GM12878 (cell line): ENCODE measurements at regions not wholly inside any gene's neighbourhood (a gene's known extent, or its start where the extent isn't known, plus 50 kb on each side); places are given as distances from the start of the nearest gene placed in this dataset.

Experiments
- ATAC-seq: fragments of 200-7000 bp; cut with Tn5 transposase; 3 replicates; pipeline ENCODE4 v1.9.1; 2020; ENCODE audit warnings: mild to moderate bottlenecking, moderate library complexity
- BruUV-seq: library from RNA; stranded (reverse); fragments of 400-500 nt; replicated peaks from 2 replicates; lab custom pipeline; 2021; lab: Mats Ljungman, UMichigan
- CTCF ChIA-PET: fragments of 300-600 bp; sonication (Branson Sonifier 250); formaldehyde crosslinking; extraction: SDS; loops from one replicate; lab custom pipeline; 2021; ENCODE audit warnings: inconsistent platforms; lab: Yijun Ruan, JAX
- POLR2A ChIA-PET: fragments of 350-600 bp; formaldehyde crosslinking; extraction: SDS; loops from one replicate; lab custom pipeline; 2021; ENCODE audit warnings: inconsistent platforms; lab: Charles Lee
- RAD21 ChIA-PET: fragments of 300-600 bp; sonication (Branson Sonifier 250); formaldehyde crosslinking; loops from one replicate; lab custom pipeline; 2023; ENCODE audit warnings: antibody characterized with exemption; ENCODE audit not compliant: unreplicated experiment; lab: Charles Lee
- SMC1A ChIA-PET: fragments of 300-600 bp; sonication (Branson Sonifier 250); formaldehyde crosslinking; loops from one replicate; lab custom pipeline; 2023; ENCODE audit not compliant: unreplicated experiment, uncharacterized antibody; lab: Charles Lee
- DNase-seq: peaks from one replicate; pipeline ENCODE4 v3.0.0-alpha.2; 2011; ENCODE audit warnings: low read depth, low spot score
- FAIRE-seq: peaks from 3 replicates; lab custom pipeline; 2011; peaks lifted over from hg19 to GRCh38; lab: Jason Lieb, UNC
- H2AFZ ChIP-seq: 2 replicates; pipeline ENCODE4 v1.6.0; 2011; ENCODE audit warnings: low read depth, low read length, control low read depth; ENCODE audit not compliant: control insufficient read depth
- H3K27ac ChIP-seq: 2 replicates; pipeline ENCODE4 v1.5.1; 2011; ENCODE audit warnings: control low read depth; ENCODE audit not compliant: control insufficient read depth, insufficient read depth
- H3K27me3 ChIP-seq, 2 experiments: replicated peaks in 1 of 2; 2 replicates each; pipeline versions ENCODE4 v1.6.0 to v1.6.1; 2011; ENCODE audit warnings: low read length in 1 of 2; ENCODE audit not compliant: control insufficient read depth in 2 of 2, insufficient read depth in 2 of 2
- H3K36me3 ChIP-seq, 2 experiments: 2 replicates each; pipeline ENCODE4 v1.5.1; 2011; ENCODE audit warnings: low read length in 1 of 2; ENCODE audit not compliant: control insufficient read depth in 2 of 2, insufficient read depth in 2 of 2
- H3K4me1 ChIP-seq: 2 replicates; pipeline ENCODE4 v1.6.1; 2011; ENCODE audit warnings: mild to moderate bottlenecking, low read length, moderate library complexity, mixed read lengths; ENCODE audit not compliant: control insufficient read depth, insufficient read depth
- H3K4me2 ChIP-seq: 2 replicates; pipeline ENCODE4 v1.6.0; 2011; ENCODE audit warnings: control low read depth; ENCODE audit not compliant: control insufficient read depth, insufficient read depth
- H3K4me3 ChIP-seq: fragments of 200-600 bp; sonication (generic); 2 replicates; pipeline ENCODE4 v1.5.1; 2016
- H3K79me2 ChIP-seq: 2 replicates; pipeline ENCODE4 v1.6.0; 2011; ENCODE audit warnings: low read length; ENCODE audit not compliant: control insufficient read depth, insufficient read depth
- H3K9ac ChIP-seq: 2 replicates; pipeline ENCODE4 v1.8.0; 2011; ENCODE audit warnings: low read length, control low read depth, mixed read lengths; ENCODE audit not compliant: control insufficient read depth, insufficient read depth
- H3K9me3 ChIP-seq: replicated peaks from 3 replicates; pipeline ENCODE4 v1.5.1; 2011; ENCODE audit warnings: mild to moderate bottlenecking, low read length; ENCODE audit not compliant: control insufficient read depth, insufficient read depth
- H4K20me1 ChIP-seq: 2 replicates; pipeline ENCODE4 v1.6.0; 2011; ENCODE audit not compliant: control insufficient read depth, insufficient read depth
- ASH2L ChIP-seq: fragments of 300-600, 200-600 bp; sonication (generic); IDR thresholded peaks from 2 replicates; pipeline ENCODE4 v1.6.1; 2017; ENCODE audit warnings: low read depth, mild to moderate bottlenecking, borderline replicate concordance
- DPF2 ChIP-seq: fragments of 450-650 bp; IDR thresholded peaks from 2 replicates; pipeline ENCODE4 v1.6.1; 2017; ENCODE audit warnings: mild to moderate bottlenecking
- FOXM1 ChIP-seq: IDR thresholded peaks from 2 replicates; pipeline ENCODE4 v1.6.1; 2012; ENCODE audit warnings: low read depth, mild to moderate bottlenecking, inconsistent platforms, low read length, moderate library complexity
- GABPA ChIP-seq: IDR thresholded peaks from 2 replicates; pipeline ENCODE4 v1.6.1; 2014; ENCODE audit warnings: antibody characterized with exemption, low read depth, mild to moderate bottlenecking, inconsistent platforms
- HCFC1 ChIP-seq: fragments of 150-350 bp; IDR thresholded peaks from 2 replicates; pipeline ENCODE4 v1.6.1; 2014; ENCODE audit warnings: low read length
- KDM1A ChIP-seq: fragments of 200-600 bp; sonication (generic); IDR thresholded peaks from 2 replicates; pipeline ENCODE4 v1.6.1; 2016; ENCODE audit warnings: borderline replicate concordance
- NFYA ChIP-seq: IDR thresholded peaks from 2 replicates; pipeline ENCODE4 v1.6.1; 2011; ENCODE audit warnings: low read depth, mild to moderate bottlenecking, low read length, improper control_type of control experiment, borderline replicate concordance
- ZNF207 ChIP-seq: fragments of 450-650 bp; IDR thresholded peaks from 2 replicates; pipeline ENCODE4 v1.6.1; 2014; ENCODE audit warnings: antibody characterized with exemption, mild to moderate bottlenecking, borderline replicate concordance
- WGBS: methylation state at CpG from one replicate; pipeline ENCODE4 v1.1.6; 2016; ENCODE audit warnings: low lambda C conversion rate; ENCODE audit not compliant: insufficient replicate concordance, insufficient coverage; ENCODE audit errors: missing lambda C conversion rate; 5-methylcytosine and 5-hydroxymethylcytosine counted together
- in situ Hi-C: fragments of 300-500 bp; cut with MboI; formaldehyde crosslinking; loops from 9 replicates; pipeline ENCODE4 v1.14.3; 2018; ENCODE audit warnings: mixed read lengths
- intact Hi-C: fragments of 100-400 bp; cut with micrococcal nuclease; formaldehyde crosslinking; loops from one replicate; pipeline ENCODE4 v1.14.2; 2022; ENCODE audit not compliant: unreplicated experiment
- TF ChIP-seq, protein P1 (sequence below): fragments of 450-650 bp; IDR thresholded peaks from 2 replicates; pipeline ENCODE4 v1.6.1; 2016; ENCODE audit warnings: mild to moderate bottlenecking
- TF ChIP-seq, protein P2 (sequence below): IDR thresholded peaks from 2 replicates; pipeline ENCODE4 v1.6.1; 2012; ENCODE audit warnings: low read depth, low read length, improper control_type of control experiment

DNA sequence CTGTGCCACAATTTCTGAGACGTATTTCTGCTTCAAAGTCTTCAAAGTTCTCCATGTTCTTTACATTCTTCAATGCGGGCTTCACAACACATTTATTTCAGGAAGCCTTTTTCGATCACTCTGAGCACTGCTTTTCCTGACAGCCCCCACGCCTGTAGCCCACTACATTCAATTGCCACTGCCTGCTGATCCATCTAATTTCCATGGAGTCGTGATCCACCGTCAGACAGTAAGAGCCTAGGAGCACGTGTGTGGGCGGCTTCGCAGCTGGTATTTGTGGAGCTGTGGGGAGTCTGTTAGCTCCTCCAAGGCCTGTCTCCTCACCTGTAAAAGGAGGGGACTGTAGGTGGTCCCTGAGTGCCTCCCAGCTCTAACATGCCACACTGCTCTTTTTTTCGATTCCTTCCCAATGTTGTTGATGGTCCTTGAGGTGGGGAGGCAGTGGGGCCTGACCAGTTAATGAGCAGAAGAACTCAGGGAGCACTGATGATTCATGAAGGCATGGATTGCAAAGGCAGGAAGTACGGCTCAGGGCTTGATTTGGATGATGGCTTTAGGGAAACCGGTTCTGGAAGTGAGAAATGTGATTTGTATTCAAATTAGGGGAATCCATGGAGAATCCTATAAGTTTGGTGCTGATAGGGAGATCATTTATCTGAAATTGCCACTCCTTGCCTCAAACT, 401.1 kb upstream of the PODXL start:
- SMC1A ChIA-PET, result no interaction called here

DNA sequence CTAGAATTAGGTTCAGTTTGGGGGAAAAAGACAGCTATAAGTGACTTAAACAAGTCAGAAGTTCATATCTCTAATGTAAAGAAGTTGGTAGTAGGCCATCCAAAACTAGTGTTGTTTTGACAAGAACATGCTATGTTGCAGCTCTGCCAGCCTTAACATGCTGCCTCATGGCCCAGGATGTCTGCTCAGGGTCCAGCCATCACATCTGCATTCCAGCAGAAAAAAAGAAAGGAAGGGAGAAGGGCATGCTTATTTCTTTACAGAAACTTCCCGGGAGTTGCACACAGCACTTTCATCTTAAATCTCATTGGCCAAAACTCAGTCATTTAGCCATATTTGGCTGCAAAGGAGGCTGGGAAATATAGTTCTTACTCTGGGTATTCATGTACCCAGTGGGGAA, 400.4 kb upstream of the PODXL start:
- intact Hi-C loops, result loop anchor here (2.0 kb wide), 1 partner anchor 36 kb away; no protein-coding TSS in a partner anchor
- CTCF ChIA-PET, result no interaction called here

More for the DNA sequence above, 401.1 kb upstream of the PODXL start:
- Histone ChIP-seq H3K79me2 (no peaks in the 10 kb centered on the region), H2AFZ (no peak overlapping the region), H3K9me3 (no peaks in the 10 kb centered on the region), H3K36me3 (no peaks in the 10 kb centered on the region), H3K4me1 (no peaks in the 10 kb centered on the region), H3K27me3 (no peaks in the 10 kb centered on the region), H3K9ac (no peak overlapping the region), H4K20me1 (no peaks in the 10 kb centered on the region), H3K27ac (no peak overlapping the region), H3K4me2 (no peak overlapping the region), H3K4me3 (no peak overlapping the region)
- intact Hi-C loops (loop anchor here (2.0 kb wide), 1 partner anchor 37 kb away; no protein-coding TSS in a partner anchor), in situ Hi-C loops (no loop called here)
- RAD21 ChIA-PET, result no interaction called here
- ATAC-seq (no peak), DNase-seq (no peak), FAIRE-seq (no peak)
- POLR2A ChIA-PET, result no interaction called here
- CTCF ChIA-PET, result no interaction called here
- no TSS peak for BruUV-seq
- 34% methylated on average over 12 of the region's 12 CpGs for WGBS
- TF ChIP-seq FOXM1 (no peak), ASH2L (no peak), DPF2 (no peak), NFYA (no peak)

More for the DNA sequence above, 400.4 kb upstream of the PODXL start:
- 25% methylated on average over 1 of the region's 1 CpG for WGBS
- no peaks in the 10 kb centered on the region for H3K4me1 ChIP-seq
- no peak overlapping the region for H3K9ac ChIP-seq
- no peak overlapping the region for H3K4me3 ChIP-seq
- RAD21 ChIA-PET, result no interaction called here
- no peaks in the 10 kb centered on the region for H3K36me3 ChIP-seq
- H3K9me3 ChIP-seq, result no peaks in the 10 kb centered on the region
- no peak for DNase-seq
- no peak overlapping the region for H2AFZ ChIP-seq
- no peak for FAIRE-seq
- ATAC-seq, result no peak
- no TSS peak for BruUV-seq
- no peak overlapping the region for H3K4me2 ChIP-seq
- no peak overlapping the region for H3K27ac ChIP-seq
- H3K27me3 ChIP-seq, result no peaks in the 10 kb centered on the region
- TF ChIP-seq, protein P1, sequence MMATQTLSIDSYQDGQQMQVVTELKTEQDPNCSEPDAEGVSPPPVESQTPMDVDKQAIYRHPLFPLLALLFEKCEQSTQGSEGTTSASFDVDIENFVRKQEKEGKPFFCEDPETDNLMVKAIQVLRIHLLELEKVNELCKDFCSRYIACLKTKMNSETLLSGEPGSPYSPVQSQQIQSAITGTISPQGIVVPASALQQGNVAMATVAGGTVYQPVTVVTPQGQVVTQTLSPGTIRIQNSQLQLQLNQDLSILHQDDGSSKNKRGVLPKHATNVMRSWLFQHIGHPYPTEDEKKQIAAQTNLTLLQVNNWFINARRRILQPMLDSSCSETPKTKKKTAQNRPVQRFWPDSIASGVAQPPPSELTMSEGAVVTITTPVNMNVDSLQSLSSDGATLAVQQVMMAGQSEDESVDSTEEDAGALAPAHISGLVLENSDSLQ, result no peak
- no peak for TF ChIP-seq ZNF207
- TF ChIP-seq KDM1A, result no peak
- TF ChIP-seq HCFC1, result no peak
- TF ChIP-seq GABPA, result no peak
- TF ChIP-seq, protein P2, sequence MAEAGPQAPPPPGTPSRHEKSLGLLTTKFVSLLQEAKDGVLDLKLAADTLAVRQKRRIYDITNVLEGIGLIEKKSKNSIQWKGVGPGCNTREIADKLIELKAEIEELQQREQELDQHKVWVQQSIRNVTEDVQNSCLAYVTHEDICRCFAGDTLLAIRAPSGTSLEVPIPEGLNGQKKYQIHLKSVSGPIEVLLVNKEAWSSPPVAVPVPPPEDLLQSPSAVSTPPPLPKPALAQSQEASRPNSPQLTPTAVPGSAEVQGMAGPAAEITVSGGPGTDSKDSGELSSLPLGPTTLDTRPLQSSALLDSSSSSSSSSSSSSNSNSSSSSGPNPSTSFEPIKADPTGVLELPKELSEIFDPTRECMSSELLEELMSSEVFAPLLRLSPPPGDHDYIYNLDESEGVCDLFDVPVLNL, result no peak
- H4K20me1 ChIP-seq, result no peaks in the 10 kb centered on the region
- in situ Hi-C loops, result no loop called here
- POLR2A ChIA-PET, result no interaction called here
- SMC1A ChIA-PET, result interaction anchor here (1.0 kb wide), 1 partner anchor 8 kb away, joined by 3 read pairs; no protein-coding TSS in a partner anchor
- H3K79me2 ChIP-seq, result no peaks in the 10 kb centered on the region
